ENCODE measurements at regions not wholly inside any gene's neighbourhood (a gene's known extent, or its start where the extent isn't known, plus 50 kb on each side); places are given as distances from the start of the nearest gene placed in this dataset.
A peak's percentile ranks its signal among the peaks of the same experiment; 100 is the strongest.

- Mint-ChIP-seq H3K4me3 (no peak overlapping the region), H3K9me3 (no peaks in the 10 kb centered on the region), H3K36me3 (no peaks in the 10 kb centered on the region), H3K27me3 (ENCODE audit: low read depth) (no peaks in the 10 kb centered on the region), H3K4me1 (no peaks in the 10 kb centered on the region), H3K27ac (no peak overlapping the region)
- ChIA-PET POLR2A (no interaction called here), CTCF (no interaction called here)
- peak; percentile 32; the same call in 1 of the 2 replicates for ATAC-seq
- no peak for DNase-seq (ENCODE audit: low spot score)
- TF ChIP-seq SMAD4 (CRISPR knock-in tag; IDR thresholded peaks at IDR 0.05) (no peak), MYBL2 (CRISPR knock-in tag; IDR thresholded peaks at IDR 0.05) (no peak), ELF4 (CRISPR knock-in tag; IDR thresholded peaks at IDR 0.05; ENCODE audit: low read depth) (no peak), PRDM15 (CRISPR knock-in tag; IDR thresholded peaks at IDR 0.05) (peak; percentile 74)
Observed at GRCh38 chr5:155936520-155937406, 390.2 kb upstream of the SGCD start.

GRCh38 chr5:155938051-155938450 is 388.9 kb upstream of the SGCD start:
- Mint-ChIP-seq H3K4me3 (no peak overlapping the region), H3K9me3 (no peaks in the 10 kb centered on the region), H3K27me3 (ENCODE audit: low read depth) (no peaks in the 10 kb centered on the region), H3K4me1 (no peaks in the 10 kb centered on the region), H3K27ac (no peak overlapping the region), H3K36me3 (no peaks in the 10 kb centered on the region)
- POLR2A ChIA-PET: no interaction called here
- ATAC-seq (no peak), DNase-seq (ENCODE audit: low spot score) (no peak)
- CTCF ChIA-PET: no interaction called here
- TF ChIP-seq FOXP1 (CRISPR knock-in tag; IDR thresholded peaks at IDR 0.05; ENCODE audit: borderline replicate concordance) (no peak), CREM (CRISPR knock-in tag; IDR thresholded peaks at IDR 0.05) (no peak), ZNF219 (CRISPR knock-in tag; IDR thresholded peaks at IDR 0.05; ENCODE audit: borderline replicate concordance) (no peak), E2F4 (CRISPR knock-in tag; IDR thresholded peaks at IDR 0.05; ENCODE audit: borderline replicate concordance, low read depth) (no peak), IRF2 (CRISPR knock-in tag; IDR thresholded peaks at IDR 0.05; ENCODE audit: borderline replicate concordance, low read depth) (no peak), HMGXB4 (CRISPR knock-in tag; IDR thresholded peaks at IDR 0.05) (no peak), CDX4 (CRISPR knock-in tag; IDR thresholded peaks at IDR 0.05; ENCODE audit: borderline replicate concordance) (no peak), SMAD3 (CRISPR knock-in tag; IDR thresholded peaks at IDR 0.05; ENCODE audit: borderline replicate concordance) (no peak), ATF6 (CRISPR knock-in tag; IDR thresholded peaks at IDR 0.05) (no peak), MXD4 (CRISPR knock-in tag; IDR thresholded peaks at IDR 0.05; ENCODE audit: borderline replicate concordance) (no peak), CREB1 (CRISPR knock-in tag; IDR thresholded peaks at IDR 0.05) (no peak), STAT6 (CRISPR knock-in tag; conservative IDR thresholded peaks at IDR 0.05; ENCODE audit: low read depth) (no peak), CBFB (CRISPR knock-in tag; IDR thresholded peaks at IDR 0.05; ENCODE audit: low read depth) (no peak), ATF3 (CRISPR knock-in tag; conservative IDR thresholded peaks at IDR 0.05) (no peak)
